ENCODE measurements at regions not wholly inside any gene's neighbourhood (a gene's known extent, or its start where the extent isn't known, plus 50 kb on each side); places are given as distances from the start of the nearest gene placed in this dataset.
A peak's percentile ranks its signal among the peaks of the same experiment; 100 is the strongest.
"Not testable (repeated sequence)": the region's sequence is repeated elsewhere in the genome, so short reads cannot be mapped to it uniquely, and the experiment has no call there.

DNA sequence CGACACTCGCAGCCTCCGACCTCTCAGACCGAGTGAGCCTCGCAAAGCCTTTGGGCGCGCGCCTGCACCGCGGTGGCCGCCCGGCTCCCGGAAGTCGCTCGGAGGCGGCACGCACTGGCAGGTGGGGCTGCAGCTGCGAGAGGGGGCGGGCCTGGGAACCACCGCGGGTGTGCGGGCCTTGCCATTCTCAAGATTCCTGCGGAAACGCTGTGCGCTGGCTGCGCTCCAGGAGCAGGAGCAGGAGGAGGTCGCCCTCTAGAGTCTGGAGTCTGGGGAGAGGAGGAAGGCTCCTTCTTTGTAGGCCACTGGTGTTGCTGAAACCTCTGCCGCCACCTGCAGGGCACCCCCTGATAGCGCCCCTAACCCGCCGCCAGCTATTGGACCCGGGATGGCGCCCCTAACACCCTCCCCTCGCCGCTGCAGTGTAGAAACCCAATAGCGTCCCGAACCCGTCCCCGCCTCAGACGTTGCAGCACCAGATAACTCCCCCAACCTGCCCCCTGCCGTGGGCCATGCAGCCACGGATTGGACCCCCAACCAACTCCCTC lies 230.6 kb downstream of the LIPI start:
- TF ChIP-seq, protein P1, sequence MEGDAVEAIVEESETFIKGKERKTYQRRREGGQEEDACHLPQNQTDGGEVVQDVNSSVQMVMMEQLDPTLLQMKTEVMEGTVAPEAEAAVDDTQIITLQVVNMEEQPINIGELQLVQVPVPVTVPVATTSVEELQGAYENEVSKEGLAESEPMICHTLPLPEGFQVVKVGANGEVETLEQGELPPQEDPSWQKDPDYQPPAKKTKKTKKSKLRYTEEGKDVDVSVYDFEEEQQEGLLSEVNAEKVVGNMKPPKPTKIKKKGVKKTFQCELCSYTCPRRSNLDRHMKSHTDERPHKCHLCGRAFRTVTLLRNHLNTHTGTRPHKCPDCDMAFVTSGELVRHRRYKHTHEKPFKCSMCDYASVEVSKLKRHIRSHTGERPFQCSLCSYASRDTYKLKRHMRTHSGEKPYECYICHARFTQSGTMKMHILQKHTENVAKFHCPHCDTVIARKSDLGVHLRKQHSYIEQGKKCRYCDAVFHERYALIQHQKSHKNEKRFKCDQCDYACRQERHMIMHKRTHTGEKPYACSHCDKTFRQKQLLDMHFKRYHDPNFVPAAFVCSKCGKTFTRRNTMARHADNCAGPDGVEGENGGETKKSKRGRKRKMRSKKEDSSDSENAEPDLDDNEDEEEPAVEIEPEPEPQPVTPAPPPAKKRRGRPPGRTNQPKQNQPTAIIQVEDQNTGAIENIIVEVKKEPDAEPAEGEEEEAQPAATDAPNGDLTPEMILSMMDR (IDR thresholded peaks at IDR 0.05; ENCODE audit: insufficient read depth, low read depth, low read length, missing control alignments) = peak; percentile 38
- H3K4me3 ChIP-seq (ENCODE audit: low read depth, low read length) = peak overlapping the region; percentile 32
- DNase-seq (ENCODE audit: low read depth) = peak; percentile 64

DNA sequence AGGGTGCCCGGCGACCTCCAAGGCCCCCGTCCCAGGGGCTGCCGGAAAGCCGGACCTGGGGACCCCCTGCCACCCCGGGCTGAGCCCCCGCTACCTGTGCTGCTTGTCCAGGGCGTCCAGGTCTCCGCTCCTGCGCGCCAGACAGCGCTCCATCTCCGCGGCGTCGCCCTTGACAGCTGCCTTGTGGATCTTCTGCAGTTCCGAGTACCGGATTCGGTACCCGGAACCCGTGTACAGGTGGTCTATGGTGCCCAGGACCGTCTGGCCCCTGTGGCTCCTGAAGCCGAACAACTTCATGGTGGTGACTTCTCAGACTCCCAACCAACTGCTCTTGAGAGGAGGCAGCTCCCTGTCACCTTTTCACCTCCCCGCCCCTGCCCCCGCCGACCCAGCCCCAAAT lies 231.1 kb downstream of the LIPI start:
- peak overlapping the region; percentile 32 for H3K4me3 ChIP-seq (ENCODE audit: low read depth, low read length)
- DNase-seq (ENCODE audit: low read depth) = not testable (repeated sequence)

DNA sequence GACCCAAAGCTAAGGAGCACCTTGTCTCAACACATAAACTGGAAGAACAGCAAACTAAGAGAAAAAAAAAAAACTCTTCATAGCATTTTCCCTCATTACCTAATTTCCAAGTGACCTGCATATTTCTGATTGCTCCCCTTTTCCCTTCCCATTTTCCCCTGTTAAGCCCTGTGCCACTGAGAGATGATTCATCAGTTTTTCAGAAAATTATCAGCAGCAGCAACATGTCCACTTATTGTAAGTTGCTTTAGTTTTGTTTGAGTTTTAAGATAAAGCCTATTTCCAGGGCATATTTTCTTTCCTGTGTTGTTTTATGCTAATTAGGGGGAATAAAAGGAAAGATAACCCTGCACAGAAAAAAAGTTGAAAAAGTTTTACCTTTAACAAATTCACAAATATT lies 236.2 kb downstream of the LIPI start:
- not testable (repeated sequence) for DNase-seq (ENCODE audit: low read depth); H3K4me3 ChIP-seq (ENCODE audit: low read depth, low read length)

DNA sequence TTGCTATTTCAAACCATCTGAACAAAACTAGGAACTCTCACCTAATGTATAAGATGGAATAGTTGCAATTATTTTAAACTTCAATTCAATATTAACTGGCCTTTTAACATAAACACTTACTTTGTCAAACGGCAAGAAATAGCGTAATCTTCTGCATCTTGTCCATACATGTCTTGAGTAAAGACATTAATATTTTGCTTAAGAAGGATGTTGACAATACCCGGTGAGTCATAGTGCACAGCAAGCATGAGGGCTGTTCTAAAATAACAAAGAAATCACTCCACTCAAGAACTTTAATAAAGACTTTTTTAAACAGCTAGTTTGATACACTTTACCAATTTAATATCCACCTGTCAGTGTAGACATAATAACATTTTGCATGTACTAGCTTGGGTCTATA lies 240.9 kb downstream of the LIPI start:
- not testable (repeated sequence) for H3K4me3 ChIP-seq (ENCODE audit: low read depth, low read length); DNase-seq (ENCODE audit: low read depth)

DNA sequence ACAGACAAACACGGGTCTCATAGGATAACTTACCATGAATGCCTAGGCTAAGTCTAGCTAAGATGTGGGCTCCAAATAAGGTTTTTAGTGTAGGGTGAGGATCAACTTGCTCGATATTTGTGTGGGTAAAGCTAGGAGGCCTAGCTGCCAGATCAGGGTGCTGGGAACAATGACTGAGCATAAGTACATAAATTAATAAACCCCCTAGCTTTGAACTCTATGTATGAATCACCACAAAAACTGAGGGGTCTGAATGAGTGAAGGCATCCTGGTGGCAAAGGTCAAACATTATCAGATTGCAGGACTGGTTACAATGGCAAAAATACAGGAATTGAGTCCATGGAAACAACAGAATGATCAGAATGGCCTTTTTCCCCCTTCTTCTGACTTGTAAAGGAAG lies 241.8 kb downstream of the LIPI start:
- not testable (repeated sequence) for DNase-seq (ENCODE audit: low read depth); H3K4me3 ChIP-seq (ENCODE audit: low read depth, low read length)

DNA sequence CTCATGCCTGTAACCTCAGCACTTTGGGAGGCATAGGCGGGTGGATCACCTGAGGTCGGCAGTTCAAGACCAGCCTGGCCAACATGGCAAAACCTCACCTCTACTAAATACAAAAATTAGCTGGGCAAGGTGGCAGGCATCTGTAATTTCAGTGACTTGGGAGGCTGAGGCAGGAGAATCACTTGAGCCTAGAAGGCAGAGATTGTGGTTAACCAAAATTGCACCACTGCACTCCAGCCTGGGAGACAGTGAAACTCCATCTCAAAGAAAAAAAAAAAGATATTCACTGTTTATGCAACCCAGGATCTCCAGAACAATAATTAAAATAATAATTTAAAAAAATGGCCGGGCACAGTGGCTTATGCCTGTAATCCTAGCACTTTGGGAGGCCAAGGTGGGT lies 247.5 kb downstream of the LIPI start:
- not testable (repeated sequence) for H3K4me3 ChIP-seq (ENCODE audit: low read depth, low read length); DNase-seq (ENCODE audit: low read depth)

DNA sequence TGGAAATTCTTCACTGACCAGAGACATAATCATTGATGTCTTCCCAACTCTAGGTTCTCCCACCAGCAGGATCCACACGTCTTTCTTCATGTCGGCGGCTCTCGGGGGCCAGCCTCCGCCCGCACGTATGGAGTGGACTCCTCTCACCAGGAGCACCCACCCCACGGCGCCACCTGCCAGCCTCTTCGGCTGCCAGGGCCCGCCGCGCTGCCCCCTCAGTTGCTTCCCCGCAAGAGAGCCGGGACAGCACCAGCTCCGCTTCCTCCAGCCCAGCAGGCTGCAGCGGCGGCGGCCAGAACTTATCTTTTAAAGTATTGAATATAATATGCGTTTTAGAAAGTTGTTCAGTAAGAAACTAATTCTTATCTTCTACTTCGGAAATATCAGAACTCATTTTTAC lies 273.5 kb downstream of the LIPI start:
- TF ChIP-seq, protein P1 (IDR thresholded peaks at IDR 0.05; ENCODE audit: insufficient read depth, low read depth, low read length, missing control alignments) = no peak
- no peak overlapping the region for H3K4me3 ChIP-seq (ENCODE audit: low read depth, low read length)
- DNase-seq (ENCODE audit: low read depth) = no peak

DNA sequence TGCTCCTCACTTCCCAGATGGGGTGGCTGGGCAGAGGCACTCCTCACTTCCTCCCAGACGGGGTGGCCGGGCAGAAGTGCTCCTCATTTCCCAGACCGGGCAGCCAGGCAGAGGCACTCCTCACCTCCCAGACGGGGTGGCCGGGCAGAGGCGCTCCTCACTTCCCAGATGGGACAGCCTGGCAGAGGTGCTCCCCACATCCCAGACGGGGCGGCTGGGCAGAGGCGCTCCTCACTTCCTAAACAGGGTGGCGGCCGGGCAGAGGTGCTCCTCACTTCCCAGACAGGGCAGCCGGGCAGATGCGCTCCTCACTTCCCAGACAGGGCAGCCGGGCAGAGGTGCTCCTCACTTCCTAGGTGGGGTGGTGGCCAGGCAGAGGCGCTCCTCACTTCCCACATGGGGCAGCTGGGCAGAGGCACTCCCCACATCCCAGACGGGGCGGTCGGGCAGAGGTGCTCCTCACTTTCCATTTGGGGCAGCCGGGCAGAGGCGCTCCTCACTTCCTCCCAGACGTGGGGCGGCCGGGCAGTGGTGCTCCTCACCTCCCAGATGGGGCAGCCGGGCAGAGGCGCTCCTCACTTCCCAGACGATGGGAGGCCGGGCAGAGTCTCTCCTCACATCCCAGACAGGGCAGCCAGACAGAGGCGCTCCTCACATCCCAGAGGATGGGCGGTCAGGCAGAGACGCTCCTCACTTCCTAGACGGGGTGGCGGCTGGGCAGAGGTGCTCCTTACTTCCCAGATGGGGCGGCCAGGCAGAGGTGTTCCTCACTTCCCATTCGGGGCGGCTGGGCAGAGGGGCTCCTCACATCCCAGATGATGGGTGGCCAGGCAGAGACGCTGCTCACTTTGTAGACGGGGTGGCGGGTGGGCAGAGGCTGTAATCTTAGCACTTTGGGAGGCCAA lies 274.5 kb downstream of the LIPI start:
- DNase-seq (ENCODE audit: low read depth); H3K4me3 ChIP-seq (ENCODE audit: low read depth, low read length): not testable (repeated sequence)

DNA sequence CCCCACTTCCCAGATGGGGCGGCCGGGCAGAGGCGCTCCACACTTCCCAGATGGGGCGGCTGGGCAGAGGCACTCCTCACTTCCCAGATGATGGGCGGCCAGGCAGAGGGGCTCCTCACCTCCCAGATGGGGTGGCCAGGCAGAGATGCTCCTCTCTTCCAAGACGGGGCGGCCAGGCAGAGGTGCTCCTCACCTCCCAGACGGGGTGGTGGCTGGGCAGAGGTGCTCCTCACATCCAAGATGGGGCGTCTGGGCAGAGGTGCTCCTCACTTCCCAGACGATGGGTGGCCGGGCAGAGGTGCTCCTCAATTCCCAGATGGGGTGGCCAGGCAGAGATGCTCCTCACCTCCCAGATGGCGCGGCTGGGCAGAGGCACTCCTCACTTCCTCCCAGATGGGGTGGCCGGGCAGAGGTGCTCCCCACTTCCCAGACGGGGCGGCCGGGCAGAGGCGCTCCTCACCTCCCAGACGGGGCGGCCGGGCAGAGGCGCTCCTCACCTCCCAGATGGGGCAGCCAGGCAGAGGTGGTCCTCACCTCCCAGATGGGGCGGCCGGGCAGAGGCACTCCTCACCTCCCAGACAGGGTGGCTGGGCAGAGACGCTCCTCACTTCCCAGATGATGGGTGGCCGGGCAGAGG lies 275.2 kb downstream of the LIPI start:
- not testable (repeated sequence) for H3K4me3 ChIP-seq (ENCODE audit: low read depth, low read length); DNase-seq (ENCODE audit: low read depth)

DNA sequence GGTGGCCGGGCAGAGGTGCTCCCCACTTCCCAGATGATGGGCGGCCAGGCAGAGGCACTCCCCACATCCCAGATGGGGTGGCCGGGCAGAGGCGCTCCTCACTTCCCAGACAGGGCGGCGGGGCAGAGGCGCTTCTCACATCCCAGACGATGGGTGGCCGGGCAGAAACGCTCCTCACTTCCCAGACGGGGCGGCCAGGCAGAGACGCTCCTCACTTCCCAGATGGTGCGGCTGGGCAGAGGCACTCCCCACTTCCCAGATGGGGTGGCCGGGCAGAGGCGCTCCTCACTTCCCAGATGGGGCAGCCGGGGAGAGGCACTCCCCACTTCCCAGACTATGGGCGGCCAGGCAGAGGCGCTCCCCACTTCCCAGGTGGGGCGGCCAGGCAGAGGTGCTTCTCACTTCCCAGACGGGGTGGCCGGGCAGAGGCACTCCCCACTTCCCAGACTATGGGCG lies 275.8 kb downstream of the LIPI start:
- not testable (repeated sequence) for H3K4me3 ChIP-seq (ENCODE audit: low read depth, low read length); DNase-seq (ENCODE audit: low read depth)

DNA sequence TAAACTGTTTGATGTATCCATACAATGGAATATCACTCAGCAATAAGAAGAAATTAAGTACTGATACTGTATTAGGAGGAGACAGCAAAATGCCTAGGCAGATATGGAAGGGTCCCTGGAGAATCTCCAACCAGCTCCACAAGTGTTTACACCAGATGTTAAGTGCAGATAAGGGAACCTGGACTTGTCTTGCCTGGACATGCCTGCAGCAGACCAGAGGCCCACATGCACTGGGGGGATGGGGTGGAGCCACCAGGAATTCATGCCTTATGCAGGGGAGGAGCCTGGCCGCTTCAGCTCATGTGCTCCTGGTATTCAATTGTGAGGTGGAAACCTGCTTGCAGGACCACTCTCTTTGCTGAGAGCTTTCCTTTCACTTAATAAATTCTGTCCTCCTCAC lies 287.6 kb downstream of the LIPI start:
- not testable (repeated sequence) for DNase-seq (ENCODE audit: low read depth); H3K4me3 ChIP-seq (ENCODE audit: low read depth, low read length)

DNA sequence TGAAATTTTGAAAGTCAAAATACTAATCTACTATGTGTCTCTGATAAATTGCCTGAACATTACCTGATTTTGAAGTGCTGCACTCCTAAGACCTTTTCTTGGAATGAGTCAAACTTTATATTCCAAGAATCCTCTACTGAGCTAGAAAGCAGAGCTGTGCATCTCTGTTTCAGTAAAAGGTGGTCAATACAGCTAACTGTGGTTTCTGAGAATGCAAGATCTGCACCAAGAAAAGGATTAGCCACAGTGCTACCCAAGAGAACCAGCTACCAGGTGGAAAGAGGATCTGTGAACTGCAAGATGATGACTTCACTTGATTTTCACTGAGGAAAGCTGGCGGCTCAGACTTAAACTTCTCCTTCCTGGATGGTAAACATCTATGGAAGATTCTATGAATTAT lies 289.3 kb downstream of the LIPI start:
- not testable (repeated sequence) for DNase-seq (ENCODE audit: low read depth)

DNA sequence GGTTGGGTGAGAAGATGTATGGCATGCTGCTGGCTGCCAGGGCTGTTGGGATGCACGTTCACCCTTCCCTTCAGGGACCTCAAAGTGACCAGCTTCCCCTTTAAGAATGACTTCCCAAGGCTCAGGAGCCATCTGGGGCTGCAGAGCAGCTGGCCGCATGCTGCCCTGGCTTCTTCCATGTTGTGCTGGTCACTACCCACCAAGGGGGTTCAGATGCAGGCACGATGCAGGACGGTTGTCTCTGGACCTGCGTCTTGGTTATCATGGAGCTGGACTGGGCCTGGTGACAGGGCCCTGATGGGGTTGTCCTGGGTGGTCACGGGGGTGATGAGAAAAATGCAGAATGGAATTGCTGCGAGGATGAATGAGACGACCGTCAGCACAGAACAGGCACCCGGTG lies 297.8 kb downstream of the POTED start:
- not testable (repeated sequence) for DNase-seq (ENCODE audit: low read depth)

More for the DNA sequence above, 289.3 kb downstream of the LIPI start:
- H3K4me3 ChIP-seq (ENCODE audit: low read depth, low read length) = not testable (repeated sequence)

DNA sequence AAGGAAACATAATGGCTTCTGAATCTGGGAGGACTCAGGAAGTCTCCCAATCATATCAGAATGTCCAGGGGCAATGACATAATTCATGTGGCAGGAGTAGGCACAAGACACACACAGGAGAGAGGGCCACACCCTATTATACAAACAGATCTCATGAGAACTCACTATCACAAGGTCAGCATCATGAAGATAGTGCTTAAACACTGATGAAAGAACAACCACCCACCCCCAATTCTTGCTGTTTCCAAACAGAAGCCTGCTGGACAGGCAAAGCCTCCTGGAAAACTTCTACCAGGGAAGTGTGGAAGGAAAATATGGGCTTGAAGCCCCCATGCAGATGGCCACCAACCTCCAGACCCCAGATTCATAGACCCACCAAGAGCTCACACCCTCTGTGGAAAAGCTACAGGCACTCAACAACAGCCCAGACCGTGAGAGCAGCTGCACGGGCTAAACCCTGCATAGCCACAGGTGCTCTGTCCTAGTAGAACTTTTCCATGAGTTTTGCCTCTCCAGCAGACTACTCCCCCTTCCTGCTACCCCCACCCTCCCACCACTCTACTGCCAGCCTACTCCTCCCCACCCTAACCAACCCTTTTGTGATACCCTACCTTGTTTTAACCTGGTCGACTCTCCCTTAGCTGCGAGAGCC lies 287.1 kb downstream of the POTED start:
- DNase-seq (ENCODE audit: low read depth); H3K4me3 ChIP-seq (ENCODE audit: low read depth, low read length): not testable (repeated sequence)

More for the DNA sequence above, 297.8 kb downstream of the POTED start:
- H3K4me3 ChIP-seq (ENCODE audit: low read depth, low read length) = not testable (repeated sequence)

DNA sequence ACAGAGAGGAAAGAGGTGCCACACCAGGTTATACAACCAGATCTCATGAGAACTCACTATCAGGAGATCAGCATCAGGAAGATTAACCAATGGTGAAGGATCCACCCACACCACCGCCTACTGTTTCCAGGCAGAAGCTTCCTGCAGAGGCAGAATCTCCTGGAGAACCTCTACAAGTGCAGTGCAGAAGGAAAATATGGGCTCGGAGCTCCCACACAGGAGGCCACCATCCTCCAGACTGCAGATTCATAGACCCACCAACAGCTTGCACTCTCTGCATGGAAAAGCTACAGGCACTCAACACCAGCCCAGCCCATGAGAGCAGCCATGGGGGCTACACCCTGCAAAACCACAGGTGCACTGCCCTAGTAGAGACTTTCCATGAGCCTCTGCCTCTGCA lies 284.0 kb downstream of the POTED start:
- H3K4me3 ChIP-seq (ENCODE audit: low read depth, low read length); DNase-seq (ENCODE audit: low read depth): not testable (repeated sequence)

DNA sequence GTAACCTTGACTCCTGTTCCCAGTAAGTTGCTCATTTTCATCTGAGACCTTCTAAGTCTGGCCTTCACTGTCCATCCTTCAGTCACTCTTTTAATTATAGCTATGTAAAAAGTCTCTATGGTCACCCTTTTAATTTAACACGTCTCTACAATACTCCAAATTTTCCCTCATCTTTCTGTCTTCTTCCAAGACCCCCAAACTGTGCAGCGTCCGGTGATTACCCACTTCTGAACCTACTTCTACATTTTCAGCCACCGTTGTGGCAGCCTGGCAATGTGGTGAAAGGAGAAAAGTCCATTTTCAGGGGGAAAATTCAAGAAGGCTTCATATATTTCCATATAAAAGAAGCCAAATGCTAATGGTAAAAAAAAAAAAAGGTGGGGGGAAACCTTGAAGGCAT lies 283.4 kb downstream of the POTED start:
- not testable (repeated sequence) for DNase-seq (ENCODE audit: low read depth)

More for the DNA sequence above, 283.4 kb downstream of the POTED start:
- H3K4me3 ChIP-seq (ENCODE audit: low read depth, low read length) = not testable (repeated sequence)

Data from GM12865 (cell line).